ENCODE measurements at regions not wholly inside any gene's neighbourhood (a gene's known extent, or its start where the extent isn't known, plus 50 kb on each side); places are given as distances from the start of the nearest gene placed in this dataset.

- CTCF ChIA-PET = interaction anchor here (0.6 kb wide), 1 partner anchor 543 kb away, joined by 4 read pairs; no protein-coding TSS in a partner anchor
Measured at GRCh38 chr14:43877351-43877960, 629.6 kb downstream of the FSCB start.

More at GRCh38 chr14:43877351-43877960, 629.6 kb downstream of the FSCB start:
- 18% methylated on average over 3 of the region's 3 CpGs for WGBS (ENCODE audit: low lambda C conversion rate)
- no peak overlapping the region for H3K4me3 ChIP-seq (ENCODE audit: low read depth in 2 of 2, low read length in 1 of 2)
- no peak for DNase-seq
- no peaks in the 10 kb centered on the region for H3K9me2 ChIP-seq
- H3K9ac ChIP-seq = no peak overlapping the region
- H3K79me2 ChIP-seq (ENCODE audit: insufficient read depth) = no peaks in the 10 kb centered on the region
- POLR2A ChIA-PET = no interaction called here
- H3K36me3 ChIP-seq (replicated peaks in 1 of 2; ENCODE audit: control insufficient read depth in 1 of 2, insufficient read depth in 2 of 2, low read length in 1 of 2) = no peaks in the 10 kb centered on the region
- H3K27ac ChIP-seq (ENCODE audit: low read depth in 2 of 2, low read length in 1 of 2) = no peak overlapping the region
- H3F3A ChIP-seq (replicated peaks; ENCODE audit: insufficient read depth) = no peaks in the 10 kb centered on the region
- no peak overlapping the region for H3K4me2 ChIP-seq
- no peaks in the 10 kb centered on the region for H4K20me1 ChIP-seq (ENCODE audit: insufficient read depth)
- H2AFZ ChIP-seq (ENCODE audit: low read depth) = no peak overlapping the region
- H3K4me1 ChIP-seq (ENCODE audit: control insufficient read depth in 1 of 2, insufficient read depth in 2 of 2, low read depth in 1 of 2, low read length in 1 of 2) = no peaks in the 10 kb centered on the region
- no peaks in the 10 kb centered on the region for H3K27me3 ChIP-seq (ENCODE audit: insufficient read depth)
- TF ChIP-seq RXRA (IDR thresholded peaks at IDR 0.05; ENCODE audit: borderline replicate concordance, low read depth) (no peak), RAD21 (IDR thresholded peaks at IDR 0.05; ENCODE audit: low read length) (no peak), EP300 (IDR thresholded peaks at IDR 0.05; ENCODE audit: borderline replicate concordance in 1 of 2, low read depth in 1 of 2, low read length in 1 of 2) (no peak), SIN3A (IDR thresholded peaks at IDR 0.05; ENCODE audit: borderline replicate concordance, low read depth, low read length) (no peak), YY1 (IDR thresholded peaks at IDR 0.05; ENCODE audit: low read depth) (no peak), FOSL2 (IDR thresholded peaks at IDR 0.05; ENCODE audit: borderline replicate concordance, low read depth) (no peak), SMC3 (IDR thresholded peaks at IDR 0.05; ENCODE audit: low read depth, low read length) (no peak), ELF1 (IDR thresholded peaks at IDR 0.05) (no peak), PBX3 (IDR thresholded peaks at IDR 0.05) (no peak), ZBTB33 (IDR thresholded peaks at IDR 0.05; ENCODE audit: borderline replicate concordance, low read depth) (no peak), FOXJ3 (CRISPR knock-in tag; IDR thresholded peaks at IDR 0.05) (no peak), IRF3 (IDR thresholded peaks at IDR 0.05; ENCODE audit: low read depth, low read length) (no peak), USF2 (IDR thresholded peaks at IDR 0.05; ENCODE audit: borderline replicate concordance, low read depth, low read length) (no peak)
- no peaks in the 10 kb centered on the region for H3K9me3 ChIP-seq

All from SK-N-SH (cell line).